ENCODE measurements at regions not wholly inside any gene's neighbourhood (a gene's known extent, or its start where the extent isn't known, plus 50 kb on each side); places are given as distances from the start of the nearest gene placed in this dataset.

- TF ChIP-seq, protein P1, sequence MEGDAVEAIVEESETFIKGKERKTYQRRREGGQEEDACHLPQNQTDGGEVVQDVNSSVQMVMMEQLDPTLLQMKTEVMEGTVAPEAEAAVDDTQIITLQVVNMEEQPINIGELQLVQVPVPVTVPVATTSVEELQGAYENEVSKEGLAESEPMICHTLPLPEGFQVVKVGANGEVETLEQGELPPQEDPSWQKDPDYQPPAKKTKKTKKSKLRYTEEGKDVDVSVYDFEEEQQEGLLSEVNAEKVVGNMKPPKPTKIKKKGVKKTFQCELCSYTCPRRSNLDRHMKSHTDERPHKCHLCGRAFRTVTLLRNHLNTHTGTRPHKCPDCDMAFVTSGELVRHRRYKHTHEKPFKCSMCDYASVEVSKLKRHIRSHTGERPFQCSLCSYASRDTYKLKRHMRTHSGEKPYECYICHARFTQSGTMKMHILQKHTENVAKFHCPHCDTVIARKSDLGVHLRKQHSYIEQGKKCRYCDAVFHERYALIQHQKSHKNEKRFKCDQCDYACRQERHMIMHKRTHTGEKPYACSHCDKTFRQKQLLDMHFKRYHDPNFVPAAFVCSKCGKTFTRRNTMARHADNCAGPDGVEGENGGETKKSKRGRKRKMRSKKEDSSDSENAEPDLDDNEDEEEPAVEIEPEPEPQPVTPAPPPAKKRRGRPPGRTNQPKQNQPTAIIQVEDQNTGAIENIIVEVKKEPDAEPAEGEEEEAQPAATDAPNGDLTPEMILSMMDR (IDR thresholded peaks at IDR 0.05; ENCODE audit: insufficient read depth, low read length) = no peak
- no peak for TF ChIP-seq GABPA (IDR thresholded peaks at IDR 0.05; ENCODE audit: low read depth)
Measured at GRCh38 chr9:87197349-87198130, 250.2 kb upstream of the GAS1 start.
